ENCODE measurements at regions not wholly inside any gene's neighbourhood (a gene's known extent, or its start where the extent isn't known, plus 50 kb on each side); places are given as distances from the start of the nearest gene placed in this dataset.

DNA sequence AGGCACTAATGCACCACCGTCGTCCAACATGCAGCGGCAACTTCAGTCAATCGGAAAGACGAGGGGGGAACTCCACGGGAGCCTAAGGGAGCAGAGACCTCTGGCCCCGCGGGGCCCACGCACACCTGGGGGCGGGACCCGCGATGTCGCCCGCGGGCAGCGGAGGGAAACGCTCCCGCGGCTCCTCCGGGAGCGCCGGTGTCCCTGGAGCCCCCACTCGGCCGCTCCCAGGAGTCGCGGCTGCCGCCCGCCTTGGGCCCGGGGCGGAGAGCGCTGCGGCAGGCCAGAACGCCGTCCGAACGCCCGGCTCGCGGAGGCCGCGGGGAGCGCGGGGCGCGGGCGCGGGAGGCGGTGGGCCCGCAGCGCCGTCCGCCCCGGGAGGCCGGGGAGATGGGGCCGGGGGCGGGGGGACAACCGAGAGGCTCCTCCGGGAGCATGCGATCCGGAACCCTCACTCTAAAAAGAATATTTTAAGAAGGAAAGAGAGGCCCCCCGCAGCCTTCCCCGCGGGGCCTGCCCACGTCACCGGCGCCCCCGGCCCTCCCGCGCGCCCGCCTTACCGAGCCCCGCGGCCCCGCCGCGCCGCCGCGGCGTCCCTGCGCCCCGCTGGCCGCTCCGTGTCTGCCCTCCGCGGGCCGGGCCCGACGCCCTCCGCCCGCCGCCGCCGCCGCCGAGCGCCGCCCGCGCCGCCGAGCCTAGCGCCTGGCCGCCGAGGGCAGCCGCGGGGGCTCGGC lies 86.6 kb upstream of the ARHGAP32 start (continued):
- TF ChIP-seq, protein P1, sequence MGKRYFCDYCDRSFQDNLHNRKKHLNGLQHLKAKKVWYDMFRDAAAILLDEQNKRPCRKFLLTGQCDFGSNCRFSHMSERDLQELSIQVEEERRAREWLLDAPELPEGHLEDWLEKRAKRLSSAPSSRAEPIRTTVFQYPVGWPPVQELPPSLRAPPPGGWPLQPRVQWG (CRISPR knock-in tag; IDR thresholded peaks at IDR 0.05; ENCODE audit: borderline replicate concordance, low read depth) = no peak
- TF ChIP-seq ARID2 (CRISPR knock-in tag; IDR thresholded peaks at IDR 0.05; ENCODE audit: borderline replicate concordance) (no peak), ZNF616 (CRISPR knock-in tag; IDR thresholded peaks at IDR 0.05; ENCODE audit: low read depth) (no peak), MIER2 (CRISPR knock-in tag; IDR thresholded peaks at IDR 0.05) (no peak), KLF12 (CRISPR knock-in tag; IDR thresholded peaks at IDR 0.05; ENCODE audit: borderline replicate concordance) (no peak), AKAP8 (CRISPR knock-in tag; IDR thresholded peaks at IDR 0.05) (no peak), RBM39 (IDR thresholded peaks at IDR 0.05; ENCODE audit: low read depth, low read length, poor library complexity, severe bottlenecking) (no peak), ZNF567 (CRISPR knock-in tag; IDR thresholded peaks at IDR 0.05; ENCODE audit: borderline replicate concordance) (no peak), SP2 (CRISPR knock-in tag; IDR thresholded peaks at IDR 0.05) (no peak), SYNCRIP (IDR thresholded peaks at IDR 0.05; ENCODE audit: insufficient read depth, low read depth, low read length) (no peak), CBX5 (CRISPR knock-in tag; IDR thresholded peaks at IDR 0.05; ENCODE audit: borderline replicate concordance) (no peak), MAFG (CRISPR knock-in tag; IDR thresholded peaks at IDR 0.05) (no peak)
- TF ChIP-seq, protein P2, sequence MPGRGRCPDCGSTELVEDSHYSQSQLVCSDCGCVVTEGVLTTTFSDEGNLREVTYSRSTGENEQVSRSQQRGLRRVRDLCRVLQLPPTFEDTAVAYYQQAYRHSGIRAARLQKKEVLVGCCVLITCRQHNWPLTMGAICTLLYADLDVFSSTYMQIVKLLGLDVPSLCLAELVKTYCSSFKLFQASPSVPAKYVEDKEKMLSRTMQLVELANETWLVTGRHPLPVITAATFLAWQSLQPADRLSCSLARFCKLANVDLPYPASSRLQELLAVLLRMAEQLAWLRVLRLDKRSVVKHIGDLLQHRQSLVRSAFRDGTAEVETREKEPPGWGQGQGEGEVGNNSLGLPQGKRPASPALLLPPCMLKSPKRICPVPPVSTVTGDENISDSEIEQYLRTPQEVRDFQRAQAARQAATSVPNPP (CRISPR knock-in tag; IDR thresholded peaks at IDR 0.05) = no peak
- TF ChIP-seq, protein P3, sequence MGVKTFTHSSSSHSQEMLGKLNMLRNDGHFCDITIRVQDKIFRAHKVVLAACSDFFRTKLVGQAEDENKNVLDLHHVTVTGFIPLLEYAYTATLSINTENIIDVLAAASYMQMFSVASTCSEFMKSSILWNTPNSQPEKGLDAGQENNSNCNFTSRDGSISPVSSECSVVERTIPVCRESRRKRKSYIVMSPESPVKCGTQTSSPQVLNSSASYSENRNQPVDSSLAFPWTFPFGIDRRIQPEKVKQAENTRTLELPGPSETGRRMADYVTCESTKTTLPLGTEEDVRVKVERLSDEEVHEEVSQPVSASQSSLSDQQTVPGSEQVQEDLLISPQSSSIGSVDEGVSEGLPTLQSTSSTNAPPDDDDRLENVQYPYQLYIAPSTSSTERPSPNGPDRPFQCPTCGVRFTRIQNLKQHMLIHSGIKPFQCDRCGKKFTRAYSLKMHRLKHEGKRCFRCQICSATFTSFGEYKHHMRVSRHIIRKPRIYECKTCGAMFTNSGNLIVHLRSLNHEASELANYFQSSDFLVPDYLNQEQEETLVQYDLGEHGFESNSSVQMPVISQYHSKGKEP (CRISPR knock-in tag; IDR thresholded peaks at IDR 0.05) = no peak
- TF ChIP-seq, protein P4, sequence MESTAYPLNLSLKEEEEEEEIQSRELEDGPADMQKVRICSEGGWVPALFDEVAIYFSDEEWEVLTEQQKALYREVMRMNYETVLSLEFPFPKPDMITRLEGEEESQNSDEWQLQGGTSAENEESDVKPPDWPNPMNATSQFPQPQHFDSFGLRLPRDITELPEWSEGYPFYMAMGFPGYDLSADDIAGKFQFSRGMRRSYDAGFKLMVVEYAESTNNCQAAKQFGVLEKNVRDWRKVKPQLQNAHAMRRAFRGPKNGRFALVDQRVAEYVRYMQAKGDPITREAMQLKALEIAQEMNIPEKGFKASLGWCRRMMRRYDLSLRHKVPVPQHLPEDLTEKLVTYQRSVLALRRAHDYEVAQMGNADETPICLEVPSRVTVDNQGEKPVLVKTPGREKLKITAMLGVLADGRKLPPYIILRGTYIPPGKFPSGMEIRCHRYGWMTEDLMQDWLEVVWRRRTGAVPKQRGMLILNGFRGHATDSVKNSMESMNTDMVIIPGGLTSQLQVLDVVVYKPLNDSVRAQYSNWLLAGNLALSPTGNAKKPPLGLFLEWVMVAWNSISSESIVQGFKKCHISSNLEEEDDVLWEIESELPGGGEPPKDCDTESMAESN (CRISPR knock-in tag; conservative IDR thresholded peaks at IDR 0.05) = no peak
- TF ChIP-seq, protein P5, sequence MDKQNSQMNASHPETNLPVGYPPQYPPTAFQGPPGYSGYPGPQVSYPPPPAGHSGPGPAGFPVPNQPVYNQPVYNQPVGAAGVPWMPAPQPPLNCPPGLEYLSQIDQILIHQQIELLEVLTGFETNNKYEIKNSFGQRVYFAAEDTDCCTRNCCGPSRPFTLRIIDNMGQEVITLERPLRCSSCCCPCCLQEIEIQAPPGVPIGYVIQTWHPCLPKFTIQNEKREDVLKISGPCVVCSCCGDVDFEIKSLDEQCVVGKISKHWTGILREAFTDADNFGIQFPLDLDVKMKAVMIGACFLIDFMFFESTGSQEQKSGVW (CRISPR knock-in tag; IDR thresholded peaks at IDR 0.05; ENCODE audit: borderline replicate concordance) = no peak
- TF ChIP-seq, protein P6, sequence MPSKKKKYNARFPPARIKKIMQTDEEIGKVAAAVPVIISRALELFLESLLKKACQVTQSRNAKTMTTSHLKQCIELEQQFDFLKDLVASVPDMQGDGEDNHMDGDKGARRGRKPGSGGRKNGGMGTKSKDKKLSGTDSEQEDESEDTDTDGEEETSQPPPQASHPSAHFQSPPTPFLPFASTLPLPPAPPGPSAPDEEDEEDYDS (CRISPR knock-in tag; IDR thresholded peaks at IDR 0.05) = no peak
- TF ChIP-seq, protein P7, sequence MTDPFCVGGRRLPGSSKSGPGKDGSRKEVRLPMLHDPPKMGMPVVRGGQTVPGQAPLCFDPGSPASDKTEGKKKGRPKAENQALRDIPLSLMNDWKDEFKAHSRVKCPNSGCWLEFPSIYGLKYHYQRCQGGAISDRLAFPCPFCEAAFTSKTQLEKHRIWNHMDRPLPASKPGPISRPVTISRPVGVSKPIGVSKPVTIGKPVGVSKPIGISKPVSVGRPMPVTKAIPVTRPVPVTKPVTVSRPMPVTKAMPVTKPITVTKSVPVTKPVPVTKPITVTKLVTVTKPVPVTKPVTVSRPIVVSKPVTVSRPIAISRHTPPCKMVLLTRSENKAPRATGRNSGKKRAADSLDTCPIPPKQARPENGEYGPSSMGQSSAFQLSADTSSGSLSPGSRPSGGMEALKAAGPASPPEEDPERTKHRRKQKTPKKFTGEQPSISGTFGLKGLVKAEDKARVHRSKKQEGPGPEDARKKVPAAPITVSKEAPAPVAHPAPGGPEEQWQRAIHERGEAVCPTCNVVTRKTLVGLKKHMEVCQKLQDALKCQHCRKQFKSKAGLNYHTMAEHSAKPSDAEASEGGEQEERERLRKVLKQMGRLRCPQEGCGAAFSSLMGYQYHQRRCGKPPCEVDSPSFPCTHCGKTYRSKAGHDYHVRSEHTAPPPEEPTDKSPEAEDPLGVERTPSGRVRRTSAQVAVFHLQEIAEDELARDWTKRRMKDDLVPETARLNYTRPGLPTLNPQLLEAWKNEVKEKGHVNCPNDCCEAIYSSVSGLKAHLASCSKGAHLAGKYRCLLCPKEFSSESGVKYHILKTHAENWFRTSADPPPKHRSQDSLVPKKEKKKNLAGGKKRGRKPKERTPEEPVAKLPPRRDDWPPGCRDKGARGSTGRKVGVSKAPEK (CRISPR knock-in tag; IDR thresholded peaks at IDR 0.05; ENCODE audit: borderline replicate concordance) = no peak
- TF ChIP-seq, protein P8, sequence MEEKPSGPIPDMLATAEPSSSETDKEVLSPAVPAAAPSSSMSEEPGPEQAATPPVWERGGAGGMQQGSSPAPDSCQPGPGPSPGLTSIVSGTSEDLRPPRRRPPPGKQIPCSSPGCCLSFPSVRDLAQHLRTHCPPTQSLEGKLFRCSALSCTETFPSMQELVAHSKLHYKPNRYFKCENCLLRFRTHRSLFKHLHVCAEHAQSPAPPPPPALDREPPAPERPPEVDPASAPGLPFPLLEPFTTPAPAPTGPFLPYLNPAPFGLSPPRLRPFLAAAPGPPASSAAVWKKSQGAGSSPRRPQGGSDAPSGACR (CRISPR knock-in tag; IDR thresholded peaks at IDR 0.05) = no peak

Data from HepG2 (cell line).